ENCODE measurements at regions not wholly inside any gene's neighbourhood (a gene's known extent, or its start where the extent isn't known, plus 50 kb on each side); places are given as distances from the start of the nearest gene placed in this dataset.

GRCh38 chr13:58827904-58828303 lies 1196.4 kb downstream of the PCDH17 start:
- TF ChIP-seq CTCF (conservative IDR thresholded peaks at IDR 0.05; ENCODE audit: low read length) (no peak), EZH2phosphoT487 (IDR thresholded peaks at IDR 0.05; ENCODE audit: borderline replicate concordance) (no peak)
